ENCODE measurements at regions not wholly inside any gene's neighbourhood (a gene's known extent, or its start where the extent isn't known, plus 50 kb on each side); places are given as distances from the start of the nearest gene placed in this dataset.

DNA sequence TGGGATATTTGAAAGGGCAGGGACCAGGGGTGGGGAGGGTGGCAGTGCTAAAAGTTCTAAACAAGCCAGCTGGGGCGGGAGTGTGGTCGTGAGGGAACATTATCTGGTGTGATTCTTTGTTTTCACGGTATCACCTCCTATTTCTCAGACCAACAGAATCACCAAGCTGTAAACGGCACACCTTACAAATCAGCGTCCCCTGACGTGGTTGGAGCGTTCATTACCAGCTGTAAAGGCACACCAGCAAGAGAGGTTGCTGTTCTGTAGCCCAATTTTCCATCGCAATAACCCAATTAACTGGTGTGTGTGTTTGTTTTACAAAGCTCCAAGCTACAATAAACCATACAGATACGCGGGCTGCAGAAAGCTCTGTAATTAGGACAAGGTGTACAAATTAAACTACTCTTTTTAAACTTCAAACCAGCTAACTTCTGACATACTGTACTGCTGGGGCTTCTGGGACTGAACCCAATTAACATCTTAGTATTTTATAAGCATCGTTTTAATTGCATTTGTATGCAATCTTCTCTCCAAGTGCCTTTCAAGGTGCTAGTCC lies 303.6 kb upstream of the CLINT1 start:
- DNase-seq (ENCODE audit: low read depth in 3 of 3), result no peak

DNA sequence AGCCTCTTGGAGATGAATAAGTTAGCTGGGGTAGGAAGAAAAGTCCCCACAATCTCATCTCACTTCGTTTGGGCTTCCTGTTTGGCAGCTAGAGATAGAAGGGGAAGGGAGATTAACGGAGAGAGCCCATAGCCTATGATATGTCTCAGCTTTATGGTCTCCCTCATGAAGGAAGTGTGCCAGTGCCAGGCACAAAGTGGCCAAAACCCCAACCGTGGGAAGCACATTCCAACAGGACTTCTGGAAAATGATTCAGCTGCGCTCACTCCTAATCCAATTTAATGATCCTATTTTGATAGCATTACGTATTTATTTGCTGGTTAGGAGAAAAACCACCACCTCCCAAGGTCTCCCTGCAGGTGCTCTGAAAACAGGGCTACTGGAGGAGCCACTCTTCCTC lies 303.1 kb upstream of the CLINT1 start:
- no peak for DNase-seq (ENCODE audit: low read depth in 3 of 3)

DNA sequence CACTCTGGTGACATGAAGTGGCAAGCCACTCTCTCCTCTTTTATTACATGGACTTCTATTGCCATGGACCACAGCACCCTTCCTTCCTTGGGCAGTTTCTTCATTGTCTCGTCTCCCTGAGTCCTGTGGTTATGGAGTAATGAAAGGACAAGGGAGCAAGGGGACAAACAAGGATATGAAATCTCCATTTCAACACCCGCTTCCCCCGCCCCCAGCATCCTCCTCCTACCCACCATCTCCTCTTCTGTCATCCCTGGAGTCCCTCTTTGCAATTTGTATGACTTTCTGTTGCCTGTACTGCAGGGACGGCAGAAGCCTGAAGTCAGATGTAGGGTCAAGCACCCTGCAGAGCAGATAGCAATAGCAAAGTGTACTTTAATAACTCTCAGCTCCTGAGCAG lies 300.7 kb upstream of the CLINT1 start:
- DNase-seq (ENCODE audit: low read depth in 3 of 3), result no peak

DNA sequence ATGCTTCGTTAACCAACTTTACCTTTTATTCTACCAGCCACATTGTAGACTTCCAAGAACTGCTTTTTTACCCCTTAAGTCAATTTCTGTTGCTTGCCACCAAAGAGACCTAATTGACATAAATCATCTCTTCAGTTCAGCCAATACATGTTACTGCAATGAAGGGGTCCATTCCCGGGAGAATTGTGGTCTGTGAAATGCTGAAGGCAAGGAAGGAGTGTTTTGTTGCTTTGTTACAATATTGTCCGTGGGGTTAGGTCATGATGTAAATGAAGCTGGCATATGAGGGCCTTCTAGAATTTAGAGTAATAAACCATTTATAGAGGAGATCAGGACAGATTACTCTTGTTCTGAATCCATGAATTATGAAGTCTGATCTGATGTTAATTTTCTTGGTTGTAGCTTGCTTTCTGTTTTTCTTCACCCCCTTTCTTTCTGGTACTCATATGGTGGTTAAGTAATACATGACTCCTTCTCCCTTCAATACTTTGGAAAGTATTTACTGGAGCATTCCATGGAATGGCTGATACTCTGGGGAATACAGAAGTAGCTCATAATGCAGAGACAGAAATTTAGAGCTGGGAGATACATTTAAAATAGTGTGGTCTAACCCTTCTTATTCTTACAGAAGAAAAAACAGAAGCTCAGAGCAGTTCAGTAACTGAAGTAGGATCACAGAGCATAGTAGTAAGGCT lies 297.0 kb upstream of the CLINT1 start:
- no peak for DNase-seq (ENCODE audit: low read depth in 3 of 3)

DNA sequence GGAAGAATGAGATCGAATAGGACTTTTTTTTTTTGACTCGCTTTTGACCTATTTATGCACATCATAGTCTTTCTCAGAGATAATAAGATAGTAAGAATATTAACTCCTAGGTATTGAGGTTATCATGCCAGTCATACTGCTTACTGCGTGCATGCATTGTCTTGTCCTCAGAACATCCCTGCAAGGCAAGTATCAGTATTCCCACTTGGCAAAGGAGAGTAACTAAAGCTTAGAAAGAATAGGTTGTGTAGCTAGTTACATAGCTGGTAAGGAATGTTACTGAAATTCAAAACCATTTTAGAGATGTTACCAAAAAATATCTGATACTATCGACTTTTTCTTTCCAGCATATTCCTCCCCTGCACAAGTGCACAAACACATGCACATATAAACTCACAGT lies 296.1 kb upstream of the CLINT1 start:
- DNase-seq (ENCODE audit: low read depth in 3 of 3), result no peak

DNA sequence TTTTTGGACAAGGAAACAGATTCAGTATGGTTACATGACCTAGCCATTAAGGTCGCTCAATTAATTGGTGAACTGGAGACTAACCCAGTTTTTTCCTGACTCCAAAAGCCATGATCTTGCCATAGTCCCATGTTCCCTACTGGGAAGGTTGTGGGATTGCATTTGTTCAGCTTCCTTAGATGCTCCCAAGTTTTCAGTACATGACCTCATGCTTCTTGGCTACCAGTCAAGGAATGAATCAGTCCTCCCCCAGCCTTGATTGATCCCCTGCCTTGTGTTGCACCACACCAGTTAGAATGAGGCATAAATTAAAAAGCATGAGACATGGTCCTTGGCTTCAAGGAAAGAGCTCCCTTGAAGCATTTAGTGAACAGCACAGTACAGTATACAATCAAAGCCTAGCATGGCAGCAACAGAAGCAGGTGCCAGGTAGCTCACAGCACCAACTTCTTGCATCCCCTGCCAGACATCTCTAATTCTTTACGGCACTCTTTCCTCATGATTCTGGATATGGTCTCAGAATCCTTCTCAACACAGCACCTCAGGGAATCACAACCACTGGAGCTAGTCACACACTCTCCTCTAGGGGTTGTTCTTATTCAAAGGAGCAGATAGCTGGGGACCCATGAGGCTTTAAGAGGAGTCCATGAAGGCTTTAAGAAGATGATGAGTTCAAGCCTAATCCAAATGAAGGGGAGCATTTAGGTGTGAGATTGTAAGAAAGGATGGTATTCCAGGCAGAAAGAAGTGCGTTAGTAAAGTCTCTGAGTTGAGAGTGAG lies 295.5 kb upstream of the CLINT1 start:
- DNase-seq (ENCODE audit: low read depth in 3 of 3), result no peak

DNA sequence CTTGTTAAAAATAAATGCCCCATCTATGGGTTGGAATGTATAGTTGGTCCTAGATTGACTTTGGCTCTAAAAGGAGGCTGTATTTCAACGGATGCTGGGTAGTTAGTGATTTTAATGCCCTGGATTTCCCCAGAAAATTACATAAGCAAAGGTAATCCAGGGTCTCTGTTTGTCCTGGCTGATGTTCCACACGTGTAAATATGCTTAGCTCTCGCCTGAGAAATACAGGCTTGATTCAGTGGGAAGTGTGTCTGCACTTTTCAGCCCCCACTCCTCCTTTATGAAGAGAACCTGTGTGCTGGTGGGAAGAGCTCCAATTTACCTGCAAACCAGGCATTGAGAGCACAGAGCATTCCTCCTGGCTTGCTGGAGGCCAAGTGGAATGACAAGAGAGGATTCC lies 294.6 kb upstream of the CLINT1 start:
- no peak for DNase-seq (ENCODE audit: low read depth in 3 of 3)

DNA sequence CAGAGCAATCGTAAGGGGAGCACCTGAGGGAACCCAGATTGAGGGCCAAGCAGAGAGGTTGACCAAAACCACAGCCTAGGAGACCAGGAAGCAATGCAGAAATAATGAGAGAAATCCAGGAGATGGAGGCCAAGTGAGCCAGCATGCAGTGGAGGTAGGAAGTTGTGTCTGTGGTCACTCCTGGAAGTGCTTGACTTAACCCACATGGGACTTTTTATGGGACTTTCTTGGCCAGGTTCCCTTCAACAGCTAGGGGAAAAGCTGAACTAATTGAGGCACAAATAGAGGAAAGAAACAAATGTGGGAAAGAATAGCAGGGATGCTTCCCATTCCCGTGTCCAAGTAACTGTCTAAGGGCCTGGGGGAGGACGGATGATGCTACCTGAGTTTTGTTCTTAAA lies 293.2 kb upstream of the CLINT1 start:
- DNase-seq (ENCODE audit: low read depth in 3 of 3), result no peak

DNA sequence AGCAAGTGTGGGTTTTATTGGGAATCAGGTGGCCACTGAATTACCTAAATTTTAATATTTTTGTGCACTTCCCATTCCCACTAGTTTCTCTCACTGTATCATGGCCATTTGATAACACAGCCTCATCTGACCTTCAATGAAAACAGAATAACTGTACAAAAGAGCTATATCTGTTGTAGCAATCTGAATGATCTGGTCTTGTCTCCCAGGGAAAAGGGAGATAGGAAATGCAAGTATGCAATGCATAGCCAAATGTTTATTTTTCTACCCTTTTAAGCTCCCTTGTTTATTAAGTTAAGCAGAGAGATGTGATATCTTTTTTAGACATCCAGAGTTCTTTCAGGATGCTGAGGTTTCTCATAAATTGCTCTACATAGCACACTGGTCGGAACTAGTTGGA lies 288.3 kb upstream of the CLINT1 start:
- no peak for DNase-seq (ENCODE audit: low read depth in 3 of 3)

DNA sequence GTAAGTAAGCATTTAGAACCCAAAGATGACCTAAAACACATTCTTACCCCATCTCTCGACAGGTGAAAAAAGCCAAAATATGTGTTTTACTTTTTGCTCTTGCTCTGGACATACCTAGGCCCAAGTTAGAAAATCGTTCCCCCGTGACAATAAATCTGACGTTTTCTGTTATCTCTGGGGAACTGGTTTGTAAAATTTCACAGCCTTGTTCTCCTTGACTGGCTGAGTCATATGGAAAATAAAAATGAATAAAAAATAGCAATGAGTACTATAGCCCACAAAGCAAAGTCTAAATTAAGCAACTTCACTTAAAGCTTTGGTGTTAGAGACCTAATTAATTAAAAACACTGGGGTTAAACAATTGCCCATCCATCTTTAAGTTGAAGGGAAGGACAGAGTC lies 286.9 kb upstream of the CLINT1 start:
- no peak for DNase-seq (ENCODE audit: low read depth in 3 of 3)

DNA sequence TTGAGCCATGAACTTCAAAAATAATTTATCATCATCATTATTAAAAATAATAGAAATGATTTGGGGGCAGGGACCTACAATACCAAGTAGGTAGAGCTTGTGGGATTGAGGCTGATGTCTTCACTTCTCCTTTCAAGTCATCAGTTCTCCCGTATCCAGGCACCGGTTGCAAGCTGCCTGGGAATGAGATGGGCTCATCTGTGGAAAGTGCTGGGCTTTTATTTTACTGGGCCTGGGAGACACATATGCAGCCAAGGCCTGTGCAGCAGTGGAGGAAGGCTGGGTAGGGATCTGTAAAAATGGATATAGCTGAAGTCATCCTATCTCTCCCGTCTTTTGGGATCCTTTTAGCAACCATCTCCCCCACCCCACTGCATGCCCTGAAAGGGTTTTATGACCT lies 284.1 kb upstream of the CLINT1 start:
- no peak for DNase-seq (ENCODE audit: low read depth in 3 of 3)

DNA sequence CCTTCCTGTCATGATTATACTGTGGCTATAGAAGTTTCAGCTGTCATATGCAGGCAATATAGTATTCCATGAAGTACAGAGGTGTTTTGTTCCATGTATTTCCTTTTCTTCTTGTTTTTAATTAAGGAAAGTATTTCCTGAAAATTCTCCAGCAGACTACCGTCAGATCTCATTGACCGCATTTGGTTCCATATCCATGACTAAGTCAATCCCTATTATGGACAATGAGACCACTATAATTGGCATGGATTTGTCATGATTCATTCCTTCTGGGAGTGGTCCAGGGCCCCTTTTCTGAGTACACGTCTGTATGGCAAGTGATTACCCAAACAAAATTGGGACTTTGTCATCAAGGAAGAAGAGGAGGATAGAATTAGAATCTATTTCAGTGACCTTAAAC lies 283.2 kb upstream of the CLINT1 start:
- DNase-seq (ENCODE audit: low read depth in 3 of 3), result no peak

DNA sequence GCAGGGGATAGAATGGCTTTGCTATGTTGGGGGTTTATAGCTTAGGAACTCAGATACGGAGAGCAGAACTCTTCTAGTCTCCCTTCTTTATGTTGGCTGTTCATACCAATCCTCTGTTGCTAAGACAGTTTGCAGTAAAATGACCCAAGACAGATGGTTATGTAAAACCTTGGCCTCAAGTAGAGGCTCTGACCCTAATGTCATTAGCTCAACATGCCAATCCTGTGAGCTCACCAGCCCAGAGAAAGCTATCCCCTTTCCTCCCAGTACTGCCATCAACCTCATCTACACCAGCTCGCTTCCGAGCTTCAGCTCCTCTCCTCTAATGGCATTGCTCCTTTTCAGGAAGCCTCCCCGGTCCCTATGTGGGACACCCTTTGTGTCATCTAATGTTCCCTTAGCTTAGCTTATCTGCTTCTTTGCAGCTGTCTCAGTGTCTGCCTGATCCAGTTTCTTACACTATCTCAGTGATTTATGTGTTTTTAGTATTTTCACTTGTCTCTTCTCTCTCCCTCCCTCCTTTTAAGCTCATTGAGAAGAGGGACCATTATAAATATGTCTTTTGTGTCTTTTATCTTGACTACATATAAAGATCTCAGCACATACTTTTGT lies 281.3 kb upstream of the CLINT1 start:
- no peak for DNase-seq (ENCODE audit: low read depth in 3 of 3)

DNA sequence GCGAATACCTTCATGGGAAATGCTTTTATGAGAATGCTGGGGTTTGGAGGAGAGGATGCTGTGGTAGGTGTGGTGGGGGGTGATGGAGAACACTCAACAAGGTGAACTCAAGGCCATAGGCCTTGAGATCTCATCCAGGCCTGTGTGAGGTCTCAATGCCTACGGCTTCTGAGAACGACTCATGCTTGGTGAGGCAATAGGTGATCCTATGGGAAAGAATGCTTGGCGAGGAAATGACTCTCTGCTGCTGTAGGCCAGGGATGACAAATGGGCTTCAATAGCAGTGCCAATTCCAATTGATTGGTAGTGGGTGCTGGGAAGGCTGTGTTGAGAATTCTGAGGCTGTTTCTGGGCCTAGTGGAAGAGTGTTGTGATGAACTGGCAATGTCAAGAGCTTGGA lies 280.2 kb upstream of the CLINT1 start:
- no peak for DNase-seq (ENCODE audit: low read depth in 3 of 3)

DNA sequence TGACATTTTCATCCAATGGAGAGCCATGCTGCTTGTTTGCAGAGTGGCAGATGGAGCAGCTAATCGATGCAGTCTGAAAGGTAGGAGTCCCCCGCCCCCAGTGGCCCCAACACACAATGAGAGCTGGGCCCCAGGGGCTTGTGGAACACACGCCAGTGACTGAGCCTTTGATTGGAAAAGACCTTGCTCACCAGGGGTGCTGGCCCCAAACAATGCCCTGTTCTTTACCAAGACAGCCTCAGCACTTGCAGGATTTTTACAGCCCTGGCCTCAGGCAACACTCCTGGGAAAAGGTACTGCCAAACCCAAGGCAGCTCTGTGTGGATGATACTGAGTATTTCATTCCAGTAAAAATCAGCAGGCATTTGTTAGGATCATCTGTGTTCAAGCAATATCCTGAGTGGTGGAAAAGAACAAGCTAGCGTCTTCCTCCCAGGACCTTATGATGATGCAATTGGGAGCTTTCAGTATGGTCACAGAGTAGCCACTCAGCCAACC lies 276.8 kb upstream of the CLINT1 start:
- DNase-seq (ENCODE audit: low read depth in 3 of 3), result no peak

DNA sequence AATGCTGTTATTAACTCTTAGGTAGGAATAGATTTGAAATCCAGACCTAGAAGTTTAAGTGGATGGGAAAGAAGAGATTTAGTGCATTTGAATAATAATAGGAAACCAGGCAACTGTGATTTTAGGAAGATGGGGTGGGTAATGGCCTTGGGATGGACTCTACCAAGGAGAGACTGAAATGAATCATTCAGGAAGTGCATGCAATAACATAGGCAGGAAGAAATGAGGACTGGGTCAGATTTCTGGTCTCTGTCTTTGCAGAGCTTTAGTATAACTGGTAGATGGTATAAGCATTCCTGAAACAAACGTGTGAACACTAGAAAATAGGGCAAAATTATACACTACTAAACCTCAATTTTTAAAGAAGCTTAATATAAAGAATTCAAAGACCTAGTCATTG lies 274.4 kb upstream of the CLINT1 start:
- DNase-seq (ENCODE audit: low read depth in 3 of 3), result no peak

DNA sequence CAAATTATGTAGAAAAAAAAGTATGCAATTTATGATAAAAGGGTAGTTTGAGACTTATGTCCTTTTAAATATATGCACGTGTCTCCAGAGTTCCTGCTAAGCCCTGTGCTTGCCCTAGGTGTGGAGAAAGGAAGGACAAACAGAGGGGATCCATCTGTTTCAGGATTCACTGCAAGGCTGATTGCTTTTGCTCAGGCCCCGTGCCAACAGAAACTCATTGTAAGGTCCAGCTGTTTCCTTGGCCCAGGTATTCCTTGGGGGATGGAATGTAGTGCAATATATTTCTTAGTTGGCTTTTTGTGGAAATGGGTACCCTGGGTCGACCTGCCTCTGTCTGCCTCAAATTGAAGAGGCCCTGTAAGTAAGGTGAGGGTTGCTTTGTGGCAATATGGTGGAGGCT lies 268.6 kb upstream of the CLINT1 start:
- no peak for DNase-seq (ENCODE audit: low read depth in 3 of 3)

DNA sequence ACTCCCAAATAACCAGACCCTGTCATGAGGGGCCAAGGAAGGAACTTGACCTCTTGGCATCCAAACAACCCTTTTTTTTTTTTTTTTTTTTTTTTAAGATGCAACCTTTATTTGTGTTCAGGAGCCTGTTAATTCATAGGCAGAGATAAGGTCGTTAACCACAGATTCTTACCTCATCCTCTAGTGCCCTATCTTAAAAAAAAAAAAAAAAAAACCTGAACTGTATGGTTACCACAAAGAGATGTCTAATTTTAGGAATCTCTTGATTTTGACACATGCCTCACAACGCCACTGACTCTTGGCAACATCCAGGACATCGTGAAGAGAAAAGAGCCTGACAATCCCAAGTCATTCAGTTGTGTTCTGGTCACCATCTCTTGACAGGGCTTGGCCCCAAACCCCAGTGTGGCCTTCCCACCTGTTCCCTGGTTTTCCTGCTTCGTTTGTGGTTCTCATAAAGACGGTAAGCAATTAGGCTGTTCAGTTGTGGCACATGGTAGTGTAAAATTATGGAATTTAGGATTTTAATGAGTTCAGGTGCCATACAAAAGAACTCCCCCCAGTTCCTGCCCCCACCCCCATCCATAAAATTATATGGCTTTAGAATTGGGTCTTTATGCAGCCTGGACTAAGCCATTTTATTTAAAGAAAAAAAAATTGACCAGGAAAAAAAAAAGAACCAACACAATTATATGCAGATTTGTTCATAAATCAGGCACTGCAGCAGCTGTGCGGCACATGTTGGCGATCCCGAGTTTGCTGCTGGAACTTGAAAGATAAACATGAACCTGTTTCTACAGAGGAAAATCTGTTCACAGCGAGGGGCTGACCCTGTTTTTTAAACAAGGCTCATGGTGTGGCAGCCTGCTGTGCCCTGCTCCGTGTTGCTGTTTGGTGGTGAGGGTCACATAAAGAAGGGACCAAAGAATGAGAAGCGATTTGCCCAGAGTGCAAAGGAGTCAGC lies 267.8 kb upstream of the CLINT1 start:
- DNase-seq (ENCODE audit: low read depth in 3 of 3), result no peak

DNA sequence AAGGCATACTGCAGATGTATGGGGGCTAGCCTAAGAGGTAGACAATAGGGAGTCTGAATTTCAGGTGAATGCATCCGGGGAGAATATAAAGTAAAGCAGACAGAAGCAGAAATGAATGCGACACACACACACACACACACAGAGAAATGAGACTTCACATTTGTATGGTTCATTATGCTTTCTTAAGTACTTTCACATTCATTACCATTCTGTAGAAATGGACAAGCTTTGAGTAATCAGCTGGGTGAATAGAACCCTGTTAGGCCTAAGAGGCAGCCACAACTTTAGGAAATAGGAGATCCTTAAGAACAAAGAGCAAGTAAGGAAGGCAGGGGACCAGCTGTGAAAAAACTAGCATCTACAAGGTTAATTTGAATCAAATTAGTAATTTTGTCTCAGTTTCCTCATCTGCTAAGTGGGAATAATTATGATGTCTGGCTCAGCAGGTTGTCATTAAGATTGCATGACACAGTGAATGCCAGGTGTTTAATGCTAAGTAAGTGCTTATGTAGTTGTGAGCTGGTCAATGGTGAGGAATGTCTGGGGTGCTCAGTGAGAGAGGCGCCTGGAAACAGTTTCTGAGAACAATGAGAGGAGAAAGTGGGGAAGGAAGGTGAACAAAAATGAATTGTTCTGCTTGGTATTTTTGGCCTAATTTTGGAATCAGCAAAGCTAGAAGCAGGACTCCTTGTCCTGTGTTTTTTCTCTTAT lies 265.8 kb upstream of the CLINT1 start:
- no peak for DNase-seq (ENCODE audit: low read depth in 3 of 3)

DNA sequence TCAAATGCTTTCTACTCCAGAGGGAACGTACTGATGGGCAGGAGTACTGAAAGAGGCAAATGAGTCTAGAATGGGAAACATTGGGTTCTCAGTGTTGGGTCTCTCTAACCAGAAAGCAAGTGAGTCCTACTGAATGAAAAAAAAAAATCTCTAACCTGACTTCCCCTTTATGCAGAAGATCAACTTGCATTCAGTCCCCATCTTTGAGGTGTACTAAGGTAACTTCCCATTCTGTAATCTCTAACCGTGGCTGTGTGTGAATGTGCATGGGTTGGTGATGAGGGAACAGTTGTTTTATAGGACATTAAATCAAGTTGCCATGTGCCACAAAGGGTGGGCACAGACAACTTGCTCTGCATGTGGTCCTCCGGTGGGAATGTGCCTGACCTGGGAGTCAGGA lies 264.6 kb upstream of the CLINT1 start:
- no peak for DNase-seq (ENCODE audit: low read depth in 3 of 3)

DNA sequence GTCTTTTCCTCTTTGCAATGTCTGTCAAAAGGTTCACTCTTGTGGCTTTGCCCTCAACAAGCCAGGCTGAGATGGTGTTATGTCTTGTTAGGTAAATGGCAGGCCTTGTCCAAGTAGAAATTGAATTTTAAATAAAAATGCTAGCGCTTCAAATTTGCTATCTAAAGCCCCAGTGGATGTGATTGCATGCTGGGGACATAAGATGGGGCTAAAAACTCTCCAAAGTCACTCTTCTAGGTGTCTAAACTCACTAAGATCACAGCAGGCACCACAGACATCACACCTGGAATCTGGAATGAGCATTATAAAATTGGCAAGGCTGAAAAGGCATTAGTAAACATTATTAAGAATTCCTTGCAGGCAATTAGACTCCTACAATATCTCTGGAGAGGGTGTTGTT lies 262.7 kb upstream of the CLINT1 start:
- DNase-seq (ENCODE audit: low read depth in 3 of 3), result no peak
